DMS53 treated with DMSO at 0.1 percent for 48 hours (cell line): ENCODE measurements at regions not wholly inside any gene's neighbourhood (a gene's known extent, or its start where the extent isn't known, plus 50 kb on each side); places are given as distances from the start of the nearest gene placed in this dataset.

Experiments
- DNase-seq: peaks from one replicate; lab custom pipeline; 2025; ENCODE audit not compliant: unreplicated experiment; lab: John Stamatoyannopoulos, UW

DNA sequence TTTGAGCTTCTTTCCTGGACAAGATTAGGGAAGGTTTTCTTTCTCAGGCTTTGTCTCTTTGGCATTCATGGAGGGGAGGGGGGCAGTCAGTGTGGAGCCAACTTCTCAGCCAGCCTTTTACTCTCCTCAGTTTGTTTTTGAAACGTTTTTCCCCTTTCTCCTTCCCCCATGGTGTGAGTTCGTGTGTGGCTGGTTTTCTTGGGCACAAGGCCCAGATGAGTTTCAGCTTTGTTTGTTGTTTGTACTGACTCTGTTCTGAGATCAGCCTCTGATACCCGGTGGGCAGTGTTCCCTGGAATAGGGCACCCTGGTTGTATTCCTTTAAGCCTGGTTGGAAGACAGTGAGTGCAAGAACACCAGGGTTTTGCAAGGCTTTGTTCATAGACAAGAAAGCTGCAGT, 168.2 kb upstream of the RARB start:
- no peak for DNase-seq

DNA sequence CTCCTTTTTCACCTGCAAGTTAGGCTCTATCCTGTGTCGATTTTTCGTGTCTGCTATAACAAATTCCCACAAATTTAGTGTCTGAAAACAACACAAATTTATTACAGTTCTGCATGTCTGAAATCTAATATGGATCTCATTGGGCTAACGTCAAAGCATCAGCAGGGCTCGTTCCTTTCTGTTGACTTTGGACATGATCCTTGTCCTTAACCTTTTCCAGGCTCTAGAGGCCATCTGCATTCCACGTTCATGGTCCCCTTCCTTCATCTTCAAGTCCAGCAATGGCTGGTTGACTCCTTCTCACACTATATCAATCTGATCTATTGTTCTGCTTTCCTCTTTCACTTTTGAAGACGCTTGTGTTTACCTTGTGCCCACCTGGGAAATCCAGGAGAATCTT, 165.7 kb upstream of the RARB start:
- DNase-seq = no peak

DNA sequence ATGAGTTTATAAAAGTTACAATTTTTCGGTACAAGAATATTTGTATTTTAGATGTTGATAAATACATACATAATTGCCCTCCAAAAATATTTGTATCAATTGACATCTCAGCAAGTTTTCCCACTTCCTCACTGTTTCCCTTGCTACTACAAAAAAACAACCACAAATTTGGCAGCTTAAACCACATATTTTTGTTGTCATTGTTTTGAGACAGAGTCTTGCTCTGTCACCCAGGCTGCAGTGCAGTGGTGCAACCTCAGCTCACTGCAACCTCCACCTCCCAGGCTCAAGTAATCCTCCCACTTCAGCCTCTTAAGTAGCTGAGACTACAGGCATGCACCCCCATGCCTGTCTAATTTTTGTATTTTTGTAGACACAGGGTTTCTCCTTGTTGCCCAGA, 162.8 kb upstream of the RARB start:
- no peak for DNase-seq

DNA sequence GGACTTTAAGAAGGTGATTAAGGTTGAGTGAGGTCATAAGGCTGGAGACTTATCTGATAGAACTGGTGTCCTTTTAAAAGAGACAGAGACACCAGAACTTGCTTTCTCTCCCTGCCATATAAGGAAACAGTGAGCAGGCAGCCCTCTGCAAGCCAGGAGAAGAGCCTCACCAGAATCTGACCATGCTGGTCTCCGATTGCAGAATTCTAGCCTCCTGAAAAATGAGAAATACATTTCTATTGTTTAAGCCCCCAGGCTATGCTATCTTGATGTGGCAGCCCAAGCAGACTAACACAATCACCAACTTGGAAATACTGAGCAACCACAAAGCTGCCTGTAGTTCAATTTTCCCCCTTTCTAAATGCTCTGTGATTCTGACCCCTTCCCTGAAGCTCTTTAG, 161.4 kb upstream of the RARB start:
- DNase-seq = no peak

DNA sequence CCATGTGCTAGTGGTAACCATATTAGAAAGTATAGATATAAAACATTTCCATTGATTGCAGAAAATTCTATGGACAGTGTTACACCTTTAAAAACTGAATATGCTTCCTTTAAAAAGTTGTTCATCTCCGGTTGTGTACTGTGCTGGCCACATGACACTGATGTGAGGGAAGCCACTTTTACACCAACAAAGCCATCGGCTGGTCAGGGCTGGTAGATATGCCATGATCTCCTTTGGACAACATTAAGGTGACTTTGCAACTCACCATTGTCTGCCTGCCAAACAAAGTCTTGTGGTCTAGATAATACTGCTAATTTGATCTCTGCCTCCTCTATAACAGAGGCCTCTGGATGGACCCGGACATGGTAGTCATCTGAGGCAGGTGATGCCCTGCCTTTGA, 156.0 kb upstream of the RARB start:
- DNase-seq = no peak

DNA sequence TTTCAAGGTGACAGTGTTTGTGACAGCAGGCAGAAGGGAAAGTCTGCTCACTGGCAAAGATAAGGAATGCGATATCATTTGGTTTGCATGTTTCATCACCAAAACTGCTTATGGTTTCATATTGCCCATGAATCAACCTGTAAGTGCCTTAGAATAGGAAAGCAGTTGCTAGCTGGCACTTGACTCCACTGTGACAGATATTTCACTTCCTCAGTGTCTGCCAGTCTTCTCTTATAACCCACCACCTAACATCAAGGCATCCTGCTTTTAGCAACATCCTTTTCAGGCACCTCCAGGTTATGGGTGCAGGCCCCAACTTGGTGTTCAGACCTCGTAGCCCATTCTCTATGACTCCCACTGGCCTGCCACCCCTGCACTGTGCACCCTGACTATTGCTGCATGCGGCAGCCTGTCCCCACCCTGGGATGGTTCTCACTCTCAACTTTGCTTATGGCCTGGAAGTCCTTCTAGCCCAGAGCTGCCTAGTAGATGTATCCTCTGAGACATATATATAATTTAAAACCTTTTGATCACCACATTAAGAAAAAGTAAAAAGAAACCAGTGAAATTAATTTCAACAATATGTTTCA, 154.4 kb upstream of the RARB start:
- DNase-seq = no peak

DNA sequence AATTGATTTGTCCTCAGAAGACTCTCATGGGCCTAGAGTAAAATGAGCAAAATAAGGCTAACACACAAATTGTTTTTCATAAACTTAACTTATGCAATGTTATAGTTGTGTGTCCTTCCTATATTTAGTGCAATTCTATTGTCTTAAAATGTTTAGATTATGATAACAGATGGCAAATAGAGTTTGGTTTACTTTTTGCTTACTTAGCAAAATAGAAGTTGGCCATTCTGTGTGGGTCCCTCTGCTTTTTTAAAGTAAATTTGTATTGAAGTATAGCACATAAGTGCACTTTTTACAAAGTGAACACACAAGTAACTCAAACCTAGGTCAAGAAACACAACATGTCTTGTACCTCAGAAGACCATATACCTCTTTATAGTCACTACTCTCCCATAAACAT, 150.6 kb upstream of the RARB start:
- DNase-seq = no peak

DNA sequence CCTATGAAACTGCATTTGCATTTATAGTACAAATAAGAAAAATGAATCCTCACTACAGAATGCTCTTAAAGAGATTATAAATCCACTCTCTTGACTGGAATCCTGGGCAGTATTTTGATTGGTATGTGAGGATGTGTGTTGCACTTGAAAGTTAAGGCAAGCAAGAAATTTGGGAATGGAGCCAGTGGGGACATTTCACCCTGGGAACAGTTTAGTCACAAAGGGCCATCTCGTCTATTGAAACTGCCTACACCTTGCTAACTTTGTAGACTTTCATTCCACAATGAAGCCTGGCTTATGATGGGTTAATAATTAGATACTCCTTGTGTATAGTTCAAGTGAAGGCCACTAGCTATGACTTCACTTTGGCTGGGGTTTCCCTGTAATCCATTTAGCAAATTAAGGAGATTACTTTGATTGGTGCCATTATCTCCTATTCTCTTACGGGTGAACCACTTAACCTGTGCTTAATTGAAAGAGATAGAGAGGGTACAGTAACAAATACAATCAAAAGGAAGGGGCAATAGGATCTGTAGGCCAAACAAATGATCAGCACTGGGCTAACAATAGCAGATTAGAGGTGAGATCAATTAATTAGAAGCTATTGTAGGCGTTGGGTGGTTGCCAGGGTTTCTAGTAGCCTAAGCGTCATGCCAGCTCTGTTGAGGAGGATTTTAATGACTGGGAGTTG, 146.9 kb upstream of the RARB start:
- DNase-seq = no peak

DNA sequence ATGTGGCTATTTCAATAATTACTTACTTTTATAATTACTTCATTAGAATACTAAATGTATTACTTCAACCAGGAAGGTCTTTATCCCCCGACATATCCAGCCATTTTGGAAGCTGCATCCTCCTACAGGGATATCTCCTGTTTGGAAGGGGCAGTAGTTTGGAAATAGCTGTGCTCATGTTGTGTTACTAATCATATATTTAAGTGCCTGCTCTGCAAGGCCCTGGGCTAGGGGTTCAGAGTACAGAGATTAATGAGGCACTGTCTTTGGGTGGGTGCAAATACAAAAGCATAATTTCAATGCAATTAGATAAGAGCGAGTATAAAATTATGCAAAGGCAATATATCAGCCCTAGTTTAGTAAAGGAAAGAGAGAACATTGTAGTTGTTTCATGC, 146.3 kb upstream of the RARB start:
- no peak for DNase-seq

DNA sequence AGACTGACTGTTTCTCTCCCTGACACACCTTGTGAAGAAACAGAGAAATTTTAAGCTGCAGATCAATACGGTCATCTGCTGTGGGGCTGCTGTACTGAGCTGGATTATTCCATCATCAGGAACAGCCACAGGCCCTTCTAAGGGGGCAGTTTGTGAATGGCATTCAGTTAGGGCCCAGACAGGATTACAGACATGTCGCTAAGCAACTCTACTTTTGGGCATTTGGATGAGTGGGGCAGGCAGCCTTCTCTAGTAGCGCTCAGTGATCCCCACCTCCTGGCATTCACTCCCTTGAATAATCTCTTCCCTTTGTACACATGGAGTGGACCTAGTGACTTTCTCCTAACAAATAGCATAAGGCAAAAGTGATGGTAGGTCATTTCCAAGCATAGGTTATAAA, 144.4 kb upstream of the RARB start:
- DNase-seq = no peak

DNA sequence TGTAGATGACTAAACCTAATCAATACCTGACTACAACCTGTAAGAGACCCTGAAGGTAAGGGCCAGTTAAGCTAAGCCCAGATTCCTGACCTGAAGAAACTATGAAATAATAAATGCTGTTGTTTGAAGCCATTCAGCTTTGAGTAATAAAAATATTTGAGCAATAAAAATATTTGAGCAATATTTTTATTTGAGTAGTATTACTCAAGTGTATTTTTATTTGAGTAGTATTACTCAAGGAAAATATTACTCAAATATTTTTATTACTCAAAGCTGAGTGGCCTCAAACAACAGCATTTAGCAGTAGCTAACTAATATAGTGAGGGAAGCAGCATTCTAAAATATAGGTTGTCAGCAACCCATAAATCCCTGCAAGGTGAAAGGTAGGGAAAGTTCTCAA, 143.8 kb upstream of the RARB start:
- no peak for DNase-seq

DNA sequence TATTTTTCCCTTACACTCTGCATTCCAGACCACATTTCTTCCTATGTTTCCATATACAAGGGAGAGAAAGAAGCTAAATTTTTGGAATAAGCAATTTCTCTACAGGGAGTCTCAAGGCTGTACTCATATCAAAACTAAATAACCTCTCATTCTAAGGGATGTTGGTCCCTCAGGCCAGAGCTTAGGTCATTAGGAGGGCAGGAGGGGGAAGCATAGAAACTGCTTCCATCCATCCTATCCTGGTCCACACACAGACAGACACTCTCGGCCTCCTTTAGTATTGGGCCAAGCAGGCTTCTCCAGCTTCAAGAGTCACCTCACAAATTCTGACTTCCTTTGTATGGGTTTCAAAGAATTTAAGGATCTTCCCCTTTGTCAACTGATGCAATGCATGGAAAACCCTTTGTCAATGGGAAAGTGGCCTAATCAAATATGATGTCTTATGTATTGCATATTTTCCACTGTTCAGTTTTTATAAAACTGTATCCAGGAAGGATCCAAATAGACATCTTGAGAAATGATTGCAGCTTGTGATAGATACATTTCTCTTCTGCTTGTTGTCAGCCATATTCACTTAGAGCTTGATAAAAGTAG, 140.7 kb upstream of the RARB start:
- no peak for DNase-seq

DNA sequence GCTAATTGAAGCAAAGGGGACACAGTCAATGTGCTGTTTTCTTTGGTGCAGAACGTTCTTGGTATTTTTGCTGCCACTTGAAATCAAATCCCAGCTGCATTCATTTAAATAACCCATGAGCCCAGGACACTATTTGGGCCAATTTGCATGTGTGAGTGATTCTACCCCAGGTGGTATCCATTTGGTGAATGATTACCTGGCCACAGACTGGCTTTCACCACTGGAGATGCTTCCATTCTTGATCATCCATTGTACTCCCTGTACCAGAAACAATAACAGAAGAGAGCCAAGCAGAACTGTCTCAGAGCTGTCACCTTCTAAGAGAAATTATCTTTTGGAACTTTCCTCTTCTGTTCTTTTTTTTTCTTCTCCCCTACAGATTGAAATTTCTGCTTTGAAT, 139.7 kb upstream of the RARB start:
- no peak for DNase-seq

DNA sequence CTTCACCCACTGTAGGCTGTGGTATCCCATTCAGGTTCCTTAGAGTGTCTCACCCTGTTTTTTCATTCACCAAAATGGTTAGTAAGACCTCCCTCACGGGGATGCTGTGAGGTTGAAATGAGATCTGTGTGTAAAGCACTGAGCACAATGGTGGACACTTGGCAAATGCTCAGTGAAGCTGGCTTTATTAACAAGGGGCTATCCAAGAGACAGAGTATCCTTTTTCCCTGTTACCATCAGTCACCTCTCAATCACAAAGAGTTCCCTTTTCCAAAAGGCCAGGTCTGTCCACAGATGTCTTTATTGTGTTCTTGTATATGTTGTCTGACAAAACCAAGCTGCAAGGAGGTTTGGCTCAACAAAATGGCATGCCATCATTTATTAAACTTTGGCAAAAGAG, 138.9 kb upstream of the RARB start:
- DNase-seq = no peak

DNA sequence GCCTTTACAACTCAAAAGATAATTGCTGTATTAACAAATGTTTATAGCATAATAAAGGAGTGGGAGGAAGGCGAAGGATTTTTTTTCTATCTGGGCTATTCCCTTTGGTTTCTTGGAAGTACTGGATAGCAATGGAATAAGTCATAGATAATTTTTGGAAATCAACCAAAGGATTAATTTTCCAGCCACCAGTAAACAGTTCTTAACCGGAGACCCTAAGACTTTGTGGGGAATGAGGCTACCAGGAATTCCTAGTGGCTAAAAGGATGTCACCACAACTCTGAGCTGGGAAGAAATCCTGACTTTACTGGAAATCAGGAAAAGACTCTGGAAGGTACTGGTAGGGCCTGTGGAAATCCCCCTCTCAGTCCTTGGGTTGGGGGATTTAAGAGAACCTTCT, 138.4 kb upstream of the RARB start:
- no peak for DNase-seq

DNA sequence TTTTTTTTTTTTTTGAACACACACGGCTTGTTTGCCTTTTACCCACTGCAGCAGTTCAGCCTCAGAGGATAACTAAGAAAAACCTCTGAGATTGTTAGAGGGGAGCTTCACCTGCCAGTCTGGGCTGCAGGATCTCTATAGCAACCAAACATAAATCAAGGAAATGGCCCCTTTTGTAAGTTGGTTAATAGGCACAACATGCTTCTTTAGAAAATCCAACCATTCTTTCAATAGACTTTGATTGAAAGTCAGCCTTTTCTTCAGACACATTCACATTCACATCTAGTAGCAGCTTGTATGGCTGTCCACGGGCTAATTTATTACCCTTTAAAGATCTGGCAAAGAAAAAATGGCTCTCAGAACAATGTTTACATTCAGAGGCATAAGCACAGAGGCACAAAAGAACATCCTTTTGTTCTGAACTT, 136.6 kb upstream of the RARB start:
- DNase-seq = no peak

DNA sequence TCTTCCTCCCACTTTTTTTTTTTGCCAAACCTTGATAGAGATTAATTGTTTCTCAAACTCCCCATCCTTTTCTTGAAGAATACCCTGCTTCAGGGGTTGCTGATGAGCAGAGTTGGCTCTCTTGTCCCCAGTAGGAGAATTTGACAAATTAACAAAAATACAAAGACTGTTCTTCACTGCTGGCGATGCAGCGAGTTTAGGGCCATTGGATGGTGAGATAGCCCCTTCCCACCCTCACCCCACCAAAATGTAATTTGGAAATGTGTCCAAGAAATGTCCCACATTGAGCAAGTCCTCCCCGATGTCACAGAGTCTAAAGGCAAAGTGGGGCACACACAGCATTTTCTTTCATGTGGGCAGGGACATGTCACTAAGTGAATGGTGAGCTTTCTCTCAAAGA, 136.0 kb upstream of the RARB start:
- no peak for DNase-seq

DNA sequence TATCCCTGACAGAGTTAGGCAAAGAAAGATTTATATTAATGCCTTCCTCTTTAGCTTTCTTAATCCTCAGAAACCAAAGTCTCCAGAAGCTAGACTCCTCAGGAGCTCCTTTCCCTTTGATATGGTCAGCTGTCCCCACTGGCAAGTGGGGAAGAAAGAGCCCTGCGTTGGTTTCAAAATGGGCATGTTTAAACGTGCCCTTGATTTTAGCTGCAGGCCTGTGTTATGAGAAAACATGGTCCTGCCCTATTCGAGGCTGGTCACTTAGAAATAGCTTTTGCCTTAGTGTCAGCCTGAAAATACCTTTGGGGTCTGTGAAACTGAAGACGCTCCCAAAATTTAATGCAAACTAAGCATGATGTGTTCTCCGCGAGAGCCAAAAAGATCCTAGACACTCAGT, 135.5 kb upstream of the RARB start:
- DNase-seq = no peak

DNA sequence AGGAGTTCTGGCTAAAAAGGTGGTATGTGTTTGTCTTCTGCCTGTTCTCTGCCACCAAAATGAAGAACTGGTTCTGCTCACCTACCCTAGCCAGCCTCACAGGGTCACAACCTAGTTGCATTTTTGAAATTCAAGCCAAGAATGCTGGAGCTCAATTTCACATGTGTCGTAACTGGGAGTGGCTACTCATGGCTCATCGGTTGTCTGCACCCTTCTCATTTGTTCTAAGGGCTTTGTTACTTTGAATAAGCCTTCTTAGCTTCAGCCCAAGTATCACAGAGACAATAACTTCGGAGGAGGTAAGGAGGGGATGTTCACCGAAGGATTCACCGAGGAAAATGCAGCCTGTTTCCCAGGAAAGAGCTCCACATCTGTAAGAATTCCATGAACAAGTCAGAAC, 134.3 kb upstream of the RARB start:
- no peak for DNase-seq

DNA sequence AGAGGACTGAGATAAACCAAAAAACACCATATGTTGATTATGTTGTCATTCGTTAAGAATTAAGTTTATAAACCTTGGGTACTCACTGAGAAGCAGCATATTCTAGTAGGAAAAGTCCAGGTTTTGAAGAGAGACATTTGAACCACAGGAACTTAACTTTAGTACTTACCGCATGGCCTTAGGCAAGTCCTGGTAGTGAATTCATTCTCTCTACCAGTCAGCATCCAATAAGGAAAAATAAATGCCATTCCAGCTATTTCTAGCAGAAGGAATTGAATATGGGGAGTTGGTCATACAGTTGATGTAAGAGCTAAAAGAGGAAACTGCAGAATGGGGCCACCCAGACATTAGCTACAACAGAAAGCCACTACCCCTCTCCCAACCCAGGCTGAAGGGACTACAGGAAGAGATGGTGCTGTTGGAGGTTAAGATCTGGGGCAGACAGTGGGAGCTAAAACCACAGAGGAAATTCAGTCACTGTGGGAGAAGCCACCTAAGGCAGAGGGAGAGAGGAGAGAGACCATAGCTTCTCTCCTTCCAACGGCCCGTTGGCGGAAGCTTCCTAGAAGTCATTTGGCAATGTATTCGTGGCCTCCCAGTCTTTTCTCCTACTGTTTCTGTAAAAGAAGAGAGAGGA, 133.8 kb upstream of the RARB start:
- no peak for DNase-seq

DNA sequence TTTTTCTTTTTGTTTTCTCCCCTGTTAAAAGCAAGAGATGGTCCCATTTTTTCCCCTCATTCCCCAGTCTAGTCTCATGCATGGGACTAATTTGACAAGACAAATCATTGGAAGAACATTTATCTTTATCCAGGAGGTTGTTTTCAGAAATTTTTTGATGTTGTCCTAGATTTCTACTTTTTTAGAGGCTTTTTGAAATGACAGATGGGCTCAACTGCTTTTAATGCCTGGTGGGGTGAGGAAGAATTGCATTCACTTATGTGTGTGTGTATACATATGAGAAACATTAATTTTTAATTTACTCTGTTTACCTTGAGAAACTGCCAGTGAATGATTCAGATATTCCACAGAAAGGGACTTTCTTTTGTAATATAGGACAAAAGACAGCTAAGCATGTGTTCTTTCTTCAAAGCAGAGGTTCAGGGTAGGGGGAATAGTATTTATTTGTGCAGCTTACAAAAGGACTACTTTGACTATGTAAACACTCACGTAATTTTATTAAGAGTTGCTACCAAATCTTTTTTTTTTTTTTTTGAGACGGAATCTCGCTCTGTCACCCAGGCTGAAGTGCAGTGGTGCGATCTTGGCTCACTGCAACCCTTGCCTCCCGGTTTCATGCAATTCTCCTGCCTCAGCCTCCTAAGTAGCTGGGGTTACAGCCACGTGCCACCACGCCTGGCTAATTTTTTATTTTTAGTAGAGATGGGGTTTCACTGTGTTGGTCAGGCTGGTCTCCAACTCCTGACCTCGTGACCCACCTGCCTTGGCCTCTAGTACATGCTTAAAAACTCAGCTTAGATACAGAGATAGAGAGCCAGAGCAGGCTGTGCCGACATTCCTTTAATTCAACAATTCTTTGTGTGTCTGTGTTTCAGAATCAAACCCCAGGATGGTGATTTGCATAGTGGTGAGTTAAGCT, 130.1 kb upstream of the RARB start:
- no peak for DNase-seq
